ENCODE measurements at regions not wholly inside any gene's neighbourhood (a gene's known extent, or its start where the extent isn't known, plus 50 kb on each side); places are given as distances from the start of the nearest gene placed in this dataset.

DNA sequence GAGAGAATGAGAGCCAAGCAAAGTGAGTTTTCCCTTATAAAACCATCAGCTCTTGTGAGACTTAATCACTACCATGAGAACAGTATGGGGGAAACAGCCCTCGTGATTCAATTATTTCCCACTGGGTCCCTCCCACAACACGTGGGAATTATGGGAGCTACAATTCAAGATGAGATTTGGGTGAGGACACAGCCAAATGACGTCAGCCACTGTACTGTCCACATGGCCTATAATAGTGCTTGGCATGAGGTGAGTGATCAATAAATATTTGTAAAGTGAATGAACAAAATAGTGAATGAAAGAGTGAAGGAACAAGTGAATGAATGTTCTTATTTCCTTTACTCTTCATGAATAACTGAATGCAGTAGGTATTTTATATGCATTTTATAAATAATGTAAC, 199.1 kb upstream of the GOT2 start:
- no peak overlapping the region for H3K4me3 Mint-ChIP-seq
- Histone ChIP-seq H3K36me3 (ENCODE audit: insufficient read depth) (no peaks in the 10 kb centered on the region), H3K27me3 (ENCODE audit: insufficient read depth) (no peaks in the 10 kb centered on the region), H3K79me2 (replicated peaks; ENCODE audit: insufficient read depth) (no peaks in the 10 kb centered on the region), H3K27ac (ENCODE audit: low read depth) (no peak overlapping the region), H3K4me1 (ENCODE audit: insufficient read depth) (no peaks in the 10 kb centered on the region), H3F3A (replicated peaks; ENCODE audit: low read depth) (no peaks in the 10 kb centered on the region), H2AFZ (no peak overlapping the region), H4K20me1 (replicated peaks; ENCODE audit: insufficient read depth) (no peaks in the 10 kb centered on the region), H3K4me2 (no peak overlapping the region), H3K4me3 (no peak overlapping the region), H3K9me2 (ENCODE audit: insufficient read depth) (no peaks in the 10 kb centered on the region)
- peaks cover 3% of the 10 kb centered on the region; the same call in 1 of the 3 replicates for H3K36me3 Mint-ChIP-seq (ENCODE audit: low read depth)
- no peak for DNase-seq (ENCODE audit: low spot score)
- TF ChIP-seq EZH2 (IDR thresholded peaks at IDR 0.05; ENCODE audit: low read depth, unreplicated experiment) = no peak
- TF ChIP-seq EZH2phosphoT487 (IDR thresholded peaks at IDR 0.05; ENCODE audit: unreplicated experiment) = no peak
- TF ChIP-seq ZNF114 (CRISPR knock-in tag; IDR thresholded peaks at IDR 0.05) = no peak
- no peak for TF ChIP-seq POLR2AphosphoS5 (IDR thresholded peaks at IDR 0.05; ENCODE audit: low read depth)
- TF ChIP-seq, protein P1, sequence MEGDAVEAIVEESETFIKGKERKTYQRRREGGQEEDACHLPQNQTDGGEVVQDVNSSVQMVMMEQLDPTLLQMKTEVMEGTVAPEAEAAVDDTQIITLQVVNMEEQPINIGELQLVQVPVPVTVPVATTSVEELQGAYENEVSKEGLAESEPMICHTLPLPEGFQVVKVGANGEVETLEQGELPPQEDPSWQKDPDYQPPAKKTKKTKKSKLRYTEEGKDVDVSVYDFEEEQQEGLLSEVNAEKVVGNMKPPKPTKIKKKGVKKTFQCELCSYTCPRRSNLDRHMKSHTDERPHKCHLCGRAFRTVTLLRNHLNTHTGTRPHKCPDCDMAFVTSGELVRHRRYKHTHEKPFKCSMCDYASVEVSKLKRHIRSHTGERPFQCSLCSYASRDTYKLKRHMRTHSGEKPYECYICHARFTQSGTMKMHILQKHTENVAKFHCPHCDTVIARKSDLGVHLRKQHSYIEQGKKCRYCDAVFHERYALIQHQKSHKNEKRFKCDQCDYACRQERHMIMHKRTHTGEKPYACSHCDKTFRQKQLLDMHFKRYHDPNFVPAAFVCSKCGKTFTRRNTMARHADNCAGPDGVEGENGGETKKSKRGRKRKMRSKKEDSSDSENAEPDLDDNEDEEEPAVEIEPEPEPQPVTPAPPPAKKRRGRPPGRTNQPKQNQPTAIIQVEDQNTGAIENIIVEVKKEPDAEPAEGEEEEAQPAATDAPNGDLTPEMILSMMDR (conservative IDR thresholded peaks at IDR 0.05; ENCODE audit: low read depth in 2 of 2) = no peak
- no peak for ATAC-seq
- no peak overlapping the region for H3K27ac Mint-ChIP-seq
- H3K9me3 Mint-ChIP-seq = peaks cover 5% of the 10 kb centered on the region; the same call in 2 of the 3 replicates
- peaks cover 6% of the 10 kb centered on the region; the same call in 2 of the 3 replicates for H3K4me1 Mint-ChIP-seq
- H3K27me3 Mint-ChIP-seq (ENCODE audit: insufficient read depth, low read depth, poor library complexity) = peaks cover 1% of the 10 kb centered on the region

DNA sequence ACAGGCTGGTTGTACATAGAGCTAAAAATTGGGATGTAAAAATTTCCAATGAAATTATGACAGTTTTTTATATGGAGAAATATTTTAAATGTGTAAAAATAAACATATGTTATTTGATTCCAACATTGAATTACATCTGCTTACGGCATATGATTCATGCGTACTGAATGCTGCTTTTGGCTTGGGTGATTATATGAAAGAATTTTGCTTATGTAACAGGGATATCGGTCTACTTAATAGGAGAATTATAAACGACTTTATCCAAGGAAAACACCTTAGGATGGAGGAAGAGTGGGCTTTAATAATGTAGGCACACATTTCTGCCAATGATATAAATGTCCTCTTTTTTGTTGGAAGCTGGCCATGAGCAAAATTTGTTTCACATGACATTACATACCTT, 197.3 kb upstream of the GOT2 start:
- H3K27me3 Mint-ChIP-seq (ENCODE audit: insufficient read depth, low read depth, poor library complexity) = peaks cover 1% of the 10 kb centered on the region
- Histone ChIP-seq H3K27me3 (ENCODE audit: insufficient read depth) (no peaks in the 10 kb centered on the region), H3K27ac (ENCODE audit: low read depth) (no peak overlapping the region), H3K9me2 (ENCODE audit: insufficient read depth) (no peaks in the 10 kb centered on the region), H3K79me2 (replicated peaks; ENCODE audit: insufficient read depth) (no peaks in the 10 kb centered on the region), H3K4me3 (no peak overlapping the region), H3K36me3 (ENCODE audit: insufficient read depth) (no peaks in the 10 kb centered on the region), H4K20me1 (replicated peaks; ENCODE audit: insufficient read depth) (no peaks in the 10 kb centered on the region), H2AFZ (no peak overlapping the region), H3K4me2 (no peak overlapping the region), H3F3A (replicated peaks; ENCODE audit: low read depth) (no peaks in the 10 kb centered on the region), H3K4me1 (ENCODE audit: insufficient read depth) (no peaks in the 10 kb centered on the region)
- H3K4me3 Mint-ChIP-seq = no peak overlapping the region
- ATAC-seq = no peak
- H3K27ac Mint-ChIP-seq = no peak overlapping the region
- no peak for DNase-seq (ENCODE audit: low spot score)
- no peaks in the 10 kb centered on the region for H3K4me1 Mint-ChIP-seq
- H3K9me3 Mint-ChIP-seq = peaks cover 5% of the 10 kb centered on the region; the same call in 2 of the 3 replicates
- H3K36me3 Mint-ChIP-seq (ENCODE audit: low read depth) = peaks cover 3% of the 10 kb centered on the region; the same call in 1 of the 3 replicates
- TF ChIP-seq, protein P2, sequence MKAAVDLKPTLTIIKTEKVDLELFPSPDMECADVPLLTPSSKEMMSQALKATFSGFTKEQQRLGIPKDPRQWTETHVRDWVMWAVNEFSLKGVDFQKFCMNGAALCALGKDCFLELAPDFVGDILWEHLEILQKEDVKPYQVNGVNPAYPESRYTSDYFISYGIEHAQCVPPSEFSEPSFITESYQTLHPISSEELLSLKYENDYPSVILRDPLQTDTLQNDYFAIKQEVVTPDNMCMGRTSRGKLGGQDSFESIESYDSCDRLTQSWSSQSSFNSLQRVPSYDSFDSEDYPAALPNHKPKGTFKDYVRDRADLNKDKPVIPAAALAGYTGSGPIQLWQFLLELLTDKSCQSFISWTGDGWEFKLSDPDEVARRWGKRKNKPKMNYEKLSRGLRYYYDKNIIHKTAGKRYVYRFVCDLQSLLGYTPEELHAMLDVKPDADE (IDR thresholded peaks at IDR 0.05) = no peak
- TF ChIP-seq CREB1 (CRISPR knock-in tag; IDR thresholded peaks at IDR 0.05; ENCODE audit: low read depth) (no peak), NANOG (IDR thresholded peaks at IDR 0.05; ENCODE audit: borderline replicate concordance) (no peak), STAT1 (IDR thresholded peaks at IDR 0.05; ENCODE audit: unreplicated experiment) (no peak), POLR2AphosphoS5 (IDR thresholded peaks at IDR 0.05; ENCODE audit: low read depth) (no peak), JUNB (IDR thresholded peaks at IDR 0.05; ENCODE audit: unreplicated experiment) (no peak)
- TF ChIP-seq, protein P3, sequence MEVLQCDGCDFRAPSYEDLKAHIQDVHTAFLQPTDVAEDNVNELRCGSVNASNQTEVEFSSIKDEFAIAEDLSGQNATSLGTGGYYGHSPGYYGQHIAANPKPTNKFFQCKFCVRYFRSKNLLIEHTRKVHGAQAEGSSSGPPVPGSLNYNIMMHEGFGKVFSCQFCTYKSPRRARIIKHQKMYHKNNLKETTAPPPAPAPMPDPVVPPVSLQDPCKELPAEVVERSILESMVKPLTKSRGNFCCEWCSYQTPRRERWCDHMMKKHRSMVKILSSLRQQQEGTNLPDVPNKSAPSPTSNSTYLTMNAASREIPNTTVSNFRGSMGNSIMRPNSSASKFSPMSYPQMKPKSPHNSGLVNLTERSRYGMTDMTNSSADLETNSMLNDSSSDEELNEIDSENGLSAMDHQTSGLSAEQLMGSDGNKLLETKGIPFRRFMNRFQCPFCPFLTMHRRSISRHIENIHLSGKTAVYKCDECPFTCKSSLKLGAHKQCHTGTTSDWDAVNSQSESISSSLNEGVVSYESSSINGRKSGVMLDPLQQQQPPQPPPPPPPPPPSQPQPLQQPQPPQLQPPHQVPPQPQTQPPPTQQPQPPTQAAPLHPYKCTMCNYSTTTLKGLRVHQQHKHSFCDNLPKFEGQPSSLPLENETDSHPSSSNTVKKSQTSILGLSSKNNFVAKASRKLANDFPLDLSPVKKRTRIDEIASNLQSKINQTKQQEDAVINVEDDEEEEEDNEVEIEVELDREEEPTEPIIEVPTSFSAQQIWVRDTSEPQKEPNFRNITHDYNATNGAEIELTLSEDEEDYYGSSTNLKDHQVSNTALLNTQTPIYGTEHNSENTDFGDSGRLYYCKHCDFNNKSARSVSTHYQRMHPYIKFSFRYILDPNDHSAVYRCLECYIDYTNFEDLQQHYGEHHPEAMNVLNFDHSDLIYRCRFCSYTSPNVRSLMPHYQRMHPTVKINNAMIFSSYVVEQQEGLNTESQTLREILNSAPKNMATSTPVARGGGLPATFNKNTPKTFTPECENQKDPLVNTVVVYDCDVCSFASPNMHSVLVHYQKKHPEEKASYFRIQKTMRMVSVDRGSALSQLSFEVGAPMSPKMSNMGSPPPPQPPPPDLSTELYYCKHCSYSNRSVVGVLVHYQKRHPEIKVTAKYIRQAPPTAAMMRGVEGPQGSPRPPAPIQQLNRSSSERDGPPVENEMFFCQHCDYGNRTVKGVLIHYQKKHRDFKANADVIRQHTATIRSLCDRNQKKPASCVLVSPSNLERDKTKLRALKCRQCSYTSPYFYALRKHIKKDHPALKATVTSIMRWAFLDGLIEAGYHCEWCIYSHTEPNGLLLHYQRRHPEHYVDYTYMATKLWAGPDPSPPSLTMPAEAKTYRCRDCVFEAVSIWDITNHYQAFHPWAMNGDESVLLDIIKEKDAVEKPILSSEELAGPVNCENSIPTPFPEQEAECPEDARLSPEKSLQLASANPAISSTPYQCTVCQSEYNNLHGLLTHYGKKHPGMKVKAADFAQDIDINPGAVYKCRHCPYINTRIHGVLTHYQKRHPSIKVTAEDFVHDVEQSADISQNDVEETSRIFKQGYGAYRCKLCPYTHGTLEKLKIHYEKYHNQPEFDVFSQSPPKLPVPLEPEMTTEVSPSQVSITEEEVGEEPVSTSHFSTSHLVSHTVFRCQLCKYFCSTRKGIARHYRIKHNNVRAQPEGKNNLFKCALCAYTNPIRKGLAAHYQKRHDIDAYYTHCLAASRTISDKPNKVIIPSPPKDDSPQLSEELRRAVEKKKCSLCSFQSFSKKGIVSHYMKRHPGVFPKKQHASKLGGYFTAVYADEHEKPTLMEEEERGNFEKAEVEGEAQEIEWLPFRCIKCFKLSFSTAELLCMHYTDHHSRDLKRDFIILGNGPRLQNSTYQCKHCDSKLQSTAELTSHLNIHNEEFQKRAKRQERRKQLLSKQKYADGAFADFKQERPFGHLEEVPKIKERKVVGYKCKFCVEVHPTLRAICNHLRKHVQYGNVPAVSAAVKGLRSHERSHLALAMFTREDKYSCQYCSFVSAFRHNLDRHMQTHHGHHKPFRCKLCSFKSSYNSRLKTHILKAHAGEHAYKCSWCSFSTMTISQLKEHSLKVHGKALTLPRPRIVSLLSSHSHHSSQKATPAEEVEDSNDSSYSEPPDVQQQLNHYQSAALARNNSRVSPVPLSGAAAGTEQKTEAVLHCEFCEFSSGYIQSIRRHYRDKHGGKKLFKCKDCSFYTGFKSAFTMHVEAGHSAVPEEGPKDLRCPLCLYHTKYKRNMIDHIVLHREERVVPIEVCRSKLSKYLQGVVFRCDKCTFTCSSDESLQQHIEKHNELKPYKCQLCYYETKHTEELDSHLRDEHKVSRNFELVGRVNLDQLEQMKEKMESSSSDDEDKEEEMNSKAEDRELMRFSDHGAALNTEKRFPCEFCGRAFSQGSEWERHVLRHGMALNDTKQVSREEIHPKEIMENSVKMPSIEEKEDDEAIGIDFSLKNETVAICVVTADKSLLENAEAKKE (CRISPR knock-in tag; IDR thresholded peaks at IDR 0.05) = no peak
- TF ChIP-seq, protein P1 (conservative IDR thresholded peaks at IDR 0.05; ENCODE audit: low read depth in 2 of 2) = no peak
